ENCODE measurements at regions not wholly inside any gene's neighbourhood (a gene's known extent, or its start where the extent isn't known, plus 50 kb on each side); places are given as distances from the start of the nearest gene placed in this dataset.
"Not testable (repeated sequence)": the region's sequence is repeated elsewhere in the genome, so short reads cannot be mapped to it uniquely, and the experiment has no call there.

- no peak for DNase-seq
Observed at GRCh38 chr5:89827960-89828359, 581.6 kb downstream of the CETN3 start.

- no peak for DNase-seq
Observed at GRCh38 chr5:89827359-89827758, 582.2 kb downstream of the CETN3 start.

GRCh38 chr5:89826938-89827337 is 582.6 kb downstream of the CETN3 start:
- no peak for DNase-seq

GRCh38 chr5:89823046-89823445 is 586.5 kb downstream of the CETN3 start:
- DNase-seq = no peak

GRCh38 chr5:89817841-89818240 is 591.7 kb downstream of the CETN3 start:
- DNase-seq = no peak

- no peak for DNase-seq
Observed at GRCh38 chr5:89816038-89816437, 593.5 kb downstream of the CETN3 start.

GRCh38 chr5:89800735-89801134 is 608.8 kb downstream of the CETN3 start:
- not testable (repeated sequence) for DNase-seq

- DNase-seq = not testable (repeated sequence)
Observed at GRCh38 chr5:89794504-89794903, 615.1 kb downstream of the CETN3 start.

- DNase-seq = not testable (repeated sequence)
Observed at GRCh38 chr5:89779734-89780133, 629.8 kb downstream of the CETN3 start.

GRCh38 chr5:89777758-89778157 is 631.8 kb downstream of the CETN3 start:
- DNase-seq = no peak

GRCh38 chr5:89769975-89770374 is 639.6 kb downstream of the CETN3 start:
- DNase-seq = peak in 1 of 3 donors; percentile 4

- no peak for DNase-seq
Observed at GRCh38 chr5:89759802-89760201, 649.8 kb downstream of the CETN3 start.

- DNase-seq = no peak
Observed at GRCh38 chr5:89758146-89758545, 651.4 kb downstream of the CETN3 start.

- DNase-seq = no peak
Observed at GRCh38 chr5:89756955-89757354, 652.6 kb downstream of the CETN3 start.

- DNase-seq = no peak
Observed at GRCh38 chr5:89755024-89755423, 654.5 kb downstream of the CETN3 start.

GRCh38 chr5:89735082-89735481 is 674.5 kb downstream of the CETN3 start:
- DNase-seq = no peak

GRCh38 chr5:89733772-89734171 is 675.8 kb downstream of the CETN3 start:
- no peak for DNase-seq

- DNase-seq = peak in 1 of 3 donors; percentile 14
Observed at GRCh38 chr5:89729623-89730301, 679.8 kb downstream of the CETN3 start.

- peak in 1 of 3 donors; percentile 7 for DNase-seq
Observed at GRCh38 chr5:89728750-89729149, 680.8 kb downstream of the CETN3 start.

GRCh38 chr5:89728134-89728533 is 681.4 kb downstream of the CETN3 start:
- no peak for DNase-seq

GRCh38 chr5:89724379-89725095 is 685.0 kb downstream of the CETN3 start:
- DNase-seq = no peak

- DNase-seq = no peak
Observed at GRCh38 chr5:89723907-89724306, 685.6 kb downstream of the CETN3 start.

GRCh38 chr5:89722538-89722937 is 687.0 kb downstream of the CETN3 start:
- no peak for DNase-seq

GRCh38 chr5:89721931-89722330 is 687.6 kb downstream of the CETN3 start:
- no peak for DNase-seq

GRCh38 chr5:89721353-89721752 is 688.2 kb downstream of the CETN3 start:
- DNase-seq = no peak
